ENCODE measurements at regions not wholly inside any gene's neighbourhood (a gene's known extent, or its start where the extent isn't known, plus 50 kb on each side); places are given as distances from the start of the nearest gene placed in this dataset.

DNA sequence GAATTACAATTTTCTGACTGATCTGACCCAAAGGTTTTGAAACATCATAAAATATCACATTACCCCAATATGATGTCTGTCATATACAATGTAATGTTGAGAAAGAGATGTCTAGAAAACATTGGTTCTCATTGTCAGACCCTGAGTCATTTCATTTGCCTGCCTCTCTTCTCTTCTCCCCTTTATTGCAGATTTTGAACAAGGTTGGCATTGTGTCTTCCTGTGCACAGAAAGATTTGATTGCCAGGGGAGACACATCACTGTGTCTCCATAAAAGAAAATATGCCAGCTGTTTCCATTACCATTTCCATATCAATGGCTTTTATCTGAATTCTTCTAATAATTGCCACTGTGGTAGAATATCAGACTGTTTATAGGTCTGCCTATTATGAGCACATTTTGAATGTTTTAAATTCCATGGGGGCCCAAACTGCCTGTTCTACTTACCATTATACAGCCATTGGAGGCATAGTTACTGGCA is 65.6 kb downstream of the IFI44 start:
- DNase-seq (ENCODE audit: low read depth in 1 of 2, low spot score in 1 of 2) (peak in 1 of 2 experiments; percentile 3), ATAC-seq (peak in 1 of 2 experiments; percentile 54; a peak in 2 of 6 replicates), FAIRE-seq (no peak)
- Histone ChIP-seq H3K27ac (peak overlapping the region; percentile 42 to 73; a peak in 4 of 6 replicates), H3K4me3 (no peak overlapping the region), H3K9me3 (no peaks in the 10 kb centered on the region), H3K4me2 (no peak overlapping the region), H3K4me1 (peaks cover 4% of the 10 kb centered on the region; the same call in 1 of the 3 replicates)
- ChIA-PET CTCF (interaction anchor here (1.0 kb wide), 1 partner anchor 28 kb away, joined by 3 read pairs; no protein-coding TSS in a partner anchor), POLR2A (no interaction called here)
- peak; percentile 47; the same call in 1 of the 2 replicates for TF ChIP-seq JUNB (IDR thresholded peaks at IDR 0.05)
- no peak for TF ChIP-seq BCL3 (IDR thresholded peaks at IDR 0.05)
- 0 out of 5 replicates have a peak, but pooled peaks of 1 of the 2 experiments have one; percentile 11 for TF ChIP-seq EP300 (IDR thresholded peaks at IDR 0.05)
- no peak for TF ChIP-seq CTCF (IDR thresholded peaks at IDR 0.05)
- peak; percentile 29; the same call in 1 of the 2 replicates for TF ChIP-seq FOSL2 (IDR thresholded peaks at IDR 0.05)
- no peak for TF ChIP-seq FOSL2 (CRISPR knock-in tag; IDR thresholded peaks at IDR 0.05)

GRCh38 chr1:78716186-78716585 is 66.6 kb downstream of the IFI44 start:
- no peak overlapping the region for H3K4me3 ChIP-seq
- no peak overlapping the region for H3K4me2 ChIP-seq
- no peak for TF ChIP-seq TP53 (CRISPR knock-in tag; IDR thresholded peaks at IDR 0.05)
- TF ChIP-seq ZFP36 (IDR thresholded peaks at IDR 0.05; ENCODE audit: borderline replicate concordance, partially characterized antibody) = no peak
- TF ChIP-seq KDM1A (IDR thresholded peaks at IDR 0.05; ENCODE audit: low read depth) = no peak
- no peak for TF ChIP-seq CBX2 (IDR thresholded peaks at IDR 0.05; ENCODE audit: borderline replicate concordance, low read depth)
- TF ChIP-seq RARB (CRISPR knock-in tag; IDR thresholded peaks at IDR 0.05) = no peak
- no peak for TF ChIP-seq SREBF2 (IDR thresholded peaks at IDR 0.05)
- TF ChIP-seq FOXS1 (CRISPR knock-in tag; IDR thresholded peaks at IDR 0.05) = no peak
- FAIRE-seq (no peak), ATAC-seq (no peak), DNase-seq (ENCODE audit: low read depth in 1 of 2, low spot score in 1 of 2) (no peak)
- peaks cover 4% of the 10 kb centered on the region; the same call in 1 of the 3 replicates for H3K4me1 ChIP-seq
- POLR2A ChIA-PET = no interaction called here
- no peaks in the 10 kb centered on the region for H3K9me3 ChIP-seq
- peak overlapping the region; percentile 42 to 73; a peak in 4 of 6 replicates for H3K27ac ChIP-seq
- CTCF ChIA-PET = interaction anchor here (0.6 to 1.0 kb wide), 2 partner anchors 29 to 637 kb away, joined by 3 read pairs; no protein-coding TSS in a partner anchor

- no peak overlapping the region for H3K4me2 ChIP-seq
- CTCF ChIA-PET = no interaction called here
- DNase-seq (ENCODE audit: low read depth in 1 of 2, low spot score in 1 of 2) (no peak), FAIRE-seq (no peak), ATAC-seq (no peak)
- WGBS (ENCODE audit: missing lambda C conversion rate) = 23% methylated on average over 2 of the region's 2 CpGs
- POLR2A ChIA-PET = no interaction called here
- no peak overlapping the region for H3K27ac ChIP-seq
- TF ChIP-seq FOSL2 (IDR thresholded peaks at IDR 0.05) = no peak
- TF ChIP-seq FOSL2 (CRISPR knock-in tag; IDR thresholded peaks at IDR 0.05) = peak; percentile 41; the same call in 1 of the 2 replicates
- TF ChIP-seq MYC (IDR thresholded peaks at IDR 0.05; ENCODE audit: borderline replicate concordance, low read length) = no peak
- no peaks in the 10 kb centered on the region for H3K9me3 ChIP-seq
- peaks cover 4% of the 10 kb centered on the region; the same call in 1 of the 3 replicates for H3K4me1 ChIP-seq
- H3K4me3 ChIP-seq = no peak overlapping the region
Observed at GRCh38 chr1:78718566-78718965, 68.9 kb downstream of the IFI44 start.

DNA sequence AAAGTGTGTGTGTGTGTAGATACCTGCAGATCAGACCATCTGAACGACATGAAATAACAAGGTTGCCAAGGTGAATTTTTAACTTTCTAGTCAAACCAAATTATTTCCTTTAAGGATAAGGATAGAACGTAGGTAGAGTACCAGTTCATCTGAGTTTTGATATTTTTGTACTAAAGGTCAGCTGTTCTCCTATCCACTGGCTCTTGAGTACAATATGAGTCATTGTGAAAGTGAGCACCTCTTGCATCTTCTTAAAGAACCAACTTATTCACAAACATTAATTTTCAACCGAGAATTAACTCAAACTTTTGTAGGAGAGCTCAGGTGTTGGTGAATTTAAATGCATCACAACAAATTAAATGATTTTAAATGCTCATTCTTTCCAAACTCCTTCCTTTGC is 71.5 kb downstream of the IFI44 start:
- Histone ChIP-seq H3K4me1 (no peaks in the 10 kb centered on the region; the same call in 2 of the 3 replicates), H3K9me3 (no peaks in the 10 kb centered on the region), H3K4me2 (no peak overlapping the region), H3K4me3 (no peak overlapping the region), H3K27ac (no peak overlapping the region)
- ChIA-PET CTCF (no interaction called here), POLR2A (no interaction called here)
- DNase-seq (ENCODE audit: low read depth in 1 of 2, low spot score in 1 of 2) (no peak), FAIRE-seq (no peak), ATAC-seq (no peak)
- TF ChIP-seq RCOR1 (IDR thresholded peaks at IDR 0.05; ENCODE audit: low read depth, low read length) = no peak
- no peak for TF ChIP-seq ZC3H11A (IDR thresholded peaks at IDR 0.05)
- TF ChIP-seq, protein P1, sequence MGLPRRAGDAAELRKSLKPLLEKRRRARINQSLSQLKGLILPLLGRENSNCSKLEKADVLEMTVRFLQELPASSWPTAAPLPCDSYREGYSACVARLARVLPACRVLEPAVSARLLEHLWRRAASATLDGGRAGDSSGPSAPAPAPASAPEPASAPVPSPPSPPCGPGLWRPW (IDR thresholded peaks at IDR 0.05) = no peak
- no peak for TF ChIP-seq JUNB (IDR thresholded peaks at IDR 0.05)
- no peak for TF ChIP-seq RAD21 (conservative IDR thresholded peaks at IDR 0.05 in 1 of 2, IDR thresholded peaks at IDR 0.05 in 1 of 2)
- TF ChIP-seq NPAS2 (CRISPR knock-in tag; IDR thresholded peaks at IDR 0.05; ENCODE audit: borderline replicate concordance) = no peak
- WGBS (ENCODE audit: missing lambda C conversion rate) = 10% methylated on average over 3 of the region's 3 CpGs

Data from A549 (cell line).